Mammary epithelial cell (primary cell): ENCODE measurements at regions not wholly inside any gene's neighbourhood (a gene's known extent, or its start where the extent isn't known, plus 50 kb on each side); places are given as distances from the start of the nearest gene placed in this dataset.

Source experiments
- EZH2 ChIP-seq: IDR thresholded peaks from 2 replicates; pipeline ENCODE4 v1.6.1; 2012; ENCODE audit warnings: low read length, inconsistent platforms, borderline replicate concordance
- TF ChIP-seq, protein P1 (sequence below), 2 donors: IDR thresholded peaks in 1 of 2; conservative IDR thresholded peaks in 1 of 2; 2 replicates each; pipeline ENCODE4 v1.5.1; 2011 to 2012; ENCODE audit warnings: inconsistent platforms in 2 of 2, low read length in 2 of 2, mild to moderate bottlenecking in 2 of 2, control low read depth in 1 of 2, low read depth in 1 of 2; ENCODE audit not compliant: insufficient read depth in 1 of 2; ENCODE audit errors: extremely low read depth in 1 of 2

DNA sequence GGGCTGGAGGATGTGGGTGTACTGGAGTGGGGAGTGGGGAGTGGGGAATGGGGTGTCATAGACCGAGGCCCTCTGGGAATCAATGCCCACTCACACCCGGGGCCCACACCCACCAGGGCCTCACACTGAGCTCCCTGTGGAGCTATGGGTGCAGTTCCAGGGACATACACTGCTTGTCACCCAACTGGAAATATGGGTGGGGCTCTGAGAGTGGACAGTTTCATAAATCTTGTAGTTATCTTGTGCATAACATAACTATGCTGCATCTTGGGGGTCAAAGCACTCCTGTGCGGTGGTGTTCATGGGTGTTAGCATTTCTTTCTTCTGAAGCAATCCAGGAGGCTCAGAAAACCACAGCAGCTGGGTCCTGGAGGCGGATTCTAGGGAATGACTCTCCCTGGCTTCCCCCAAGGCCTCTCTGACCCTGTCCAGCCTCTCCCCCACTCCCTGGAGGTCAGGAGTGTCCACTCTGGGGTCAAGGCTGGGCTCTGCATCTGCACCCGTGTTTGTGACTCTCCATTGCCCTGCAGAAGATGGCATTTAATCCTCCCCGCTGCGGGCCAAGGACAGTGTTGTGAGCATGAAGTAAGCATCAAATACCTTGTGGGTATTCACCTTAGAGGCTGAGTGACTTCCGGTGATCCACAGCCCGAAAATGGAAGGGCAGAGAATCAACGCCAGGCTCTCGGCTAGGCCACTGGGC lies 172.5 kb downstream of the CTTN start:
- TF ChIP-seq, protein P1, sequence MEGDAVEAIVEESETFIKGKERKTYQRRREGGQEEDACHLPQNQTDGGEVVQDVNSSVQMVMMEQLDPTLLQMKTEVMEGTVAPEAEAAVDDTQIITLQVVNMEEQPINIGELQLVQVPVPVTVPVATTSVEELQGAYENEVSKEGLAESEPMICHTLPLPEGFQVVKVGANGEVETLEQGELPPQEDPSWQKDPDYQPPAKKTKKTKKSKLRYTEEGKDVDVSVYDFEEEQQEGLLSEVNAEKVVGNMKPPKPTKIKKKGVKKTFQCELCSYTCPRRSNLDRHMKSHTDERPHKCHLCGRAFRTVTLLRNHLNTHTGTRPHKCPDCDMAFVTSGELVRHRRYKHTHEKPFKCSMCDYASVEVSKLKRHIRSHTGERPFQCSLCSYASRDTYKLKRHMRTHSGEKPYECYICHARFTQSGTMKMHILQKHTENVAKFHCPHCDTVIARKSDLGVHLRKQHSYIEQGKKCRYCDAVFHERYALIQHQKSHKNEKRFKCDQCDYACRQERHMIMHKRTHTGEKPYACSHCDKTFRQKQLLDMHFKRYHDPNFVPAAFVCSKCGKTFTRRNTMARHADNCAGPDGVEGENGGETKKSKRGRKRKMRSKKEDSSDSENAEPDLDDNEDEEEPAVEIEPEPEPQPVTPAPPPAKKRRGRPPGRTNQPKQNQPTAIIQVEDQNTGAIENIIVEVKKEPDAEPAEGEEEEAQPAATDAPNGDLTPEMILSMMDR (conservative IDR thresholded peaks at IDR 0.05 in 1 of 2, IDR thresholded peaks at IDR 0.05 in 1 of 2; ENCODE audit: extremely low read depth in 1 of 2, insufficient read depth in 1 of 2, low read depth in 1 of 2, low read length in 2 of 2) = no peak
- no peak for TF ChIP-seq EZH2
